ENCODE measurements at regions not wholly inside any gene's neighbourhood (a gene's known extent, or its start where the extent isn't known, plus 50 kb on each side); places are given as distances from the start of the nearest gene placed in this dataset.

- DNase-seq, result no peak
Measured at GRCh38 chr20:17856837-17857605, 111.6 kb downstream of the SNX5 start.

DNA sequence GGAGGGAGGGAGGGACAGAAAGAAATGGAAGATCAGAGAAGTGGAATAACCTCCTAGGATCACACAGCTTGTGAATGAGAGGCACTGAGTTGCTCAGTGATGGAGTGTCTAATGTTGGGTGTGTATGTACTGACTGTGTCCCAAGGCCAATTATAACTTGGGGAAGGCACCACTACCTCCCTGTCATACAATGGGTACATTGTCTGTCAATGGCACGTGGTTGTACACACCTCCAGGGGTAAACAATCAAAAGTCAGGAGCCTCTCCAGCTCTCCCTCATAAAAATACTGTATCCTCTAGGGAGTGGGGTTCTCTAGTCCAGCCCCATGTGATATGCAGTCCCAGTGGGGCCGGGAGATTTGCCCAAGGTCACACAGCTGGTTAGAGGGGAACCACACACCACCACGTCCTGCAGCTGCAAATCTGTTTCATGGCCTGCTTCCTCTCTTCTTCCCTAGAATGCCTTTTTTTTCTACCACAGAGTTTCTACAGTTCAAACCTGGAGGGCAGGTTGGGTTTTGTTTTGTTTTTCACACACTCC, 112.5 kb downstream of the SNX5 start:
- no peak for DNase-seq

DNA sequence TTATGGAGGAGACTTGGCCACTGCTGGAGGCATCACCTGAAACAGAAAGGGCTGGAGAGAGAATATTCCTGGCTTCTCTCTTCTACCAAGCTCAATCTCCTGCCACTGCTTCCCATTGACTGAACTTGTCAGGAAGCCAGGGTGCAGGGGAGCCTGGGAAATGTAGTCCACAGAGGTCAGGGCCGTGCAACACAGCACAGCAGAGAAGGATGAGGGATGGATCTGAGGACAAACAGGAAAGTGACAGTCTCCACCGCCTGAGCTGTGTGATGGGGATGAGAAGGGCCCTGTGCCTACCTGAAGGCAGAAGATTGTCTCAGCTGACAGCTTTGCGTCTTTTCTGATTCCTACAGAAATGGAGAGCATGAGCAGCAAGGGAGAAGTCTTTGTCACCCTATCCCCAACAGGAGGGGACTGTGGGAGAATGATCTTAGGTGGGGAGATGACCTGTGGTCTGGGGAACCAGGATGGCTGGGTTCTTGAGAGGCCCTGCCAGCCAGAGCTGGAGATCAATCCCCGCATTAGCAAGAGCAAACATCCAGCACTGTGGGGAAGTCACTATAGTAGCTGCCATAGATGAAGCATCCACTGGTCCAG, 114.2 kb downstream of the SNX5 start:
- no peak for DNase-seq

DNA sequence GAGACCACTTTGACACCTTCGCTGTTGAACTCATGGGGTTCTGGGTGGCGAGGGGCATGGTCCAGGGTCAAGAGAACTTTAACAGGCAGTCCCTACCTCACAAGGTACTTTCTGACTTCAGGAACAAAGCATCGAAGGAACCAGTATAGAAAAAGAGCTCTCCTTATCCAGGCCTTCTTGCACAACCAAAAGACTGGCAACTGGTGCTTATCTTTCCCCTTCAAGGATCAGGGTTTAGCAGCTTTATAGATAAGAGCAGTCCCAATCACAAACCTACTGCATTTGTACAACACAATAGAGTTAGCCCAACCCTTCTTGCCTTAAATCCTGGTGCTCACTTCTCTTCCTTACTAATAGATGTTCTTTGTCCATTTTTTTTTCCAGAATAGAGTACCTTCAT, 116.3 kb downstream of the SNX5 start:
- DNase-seq, result no peak

- DNase-seq, result peak; percentile 39
Measured at GRCh38 chr20:17850684-17851026, 117.9 kb downstream of the SNX5 start.

GRCh38 chr20:17849901-17850683, 118.5 kb downstream of the SNX5 start:
- peak; percentile 45 for DNase-seq

DNA sequence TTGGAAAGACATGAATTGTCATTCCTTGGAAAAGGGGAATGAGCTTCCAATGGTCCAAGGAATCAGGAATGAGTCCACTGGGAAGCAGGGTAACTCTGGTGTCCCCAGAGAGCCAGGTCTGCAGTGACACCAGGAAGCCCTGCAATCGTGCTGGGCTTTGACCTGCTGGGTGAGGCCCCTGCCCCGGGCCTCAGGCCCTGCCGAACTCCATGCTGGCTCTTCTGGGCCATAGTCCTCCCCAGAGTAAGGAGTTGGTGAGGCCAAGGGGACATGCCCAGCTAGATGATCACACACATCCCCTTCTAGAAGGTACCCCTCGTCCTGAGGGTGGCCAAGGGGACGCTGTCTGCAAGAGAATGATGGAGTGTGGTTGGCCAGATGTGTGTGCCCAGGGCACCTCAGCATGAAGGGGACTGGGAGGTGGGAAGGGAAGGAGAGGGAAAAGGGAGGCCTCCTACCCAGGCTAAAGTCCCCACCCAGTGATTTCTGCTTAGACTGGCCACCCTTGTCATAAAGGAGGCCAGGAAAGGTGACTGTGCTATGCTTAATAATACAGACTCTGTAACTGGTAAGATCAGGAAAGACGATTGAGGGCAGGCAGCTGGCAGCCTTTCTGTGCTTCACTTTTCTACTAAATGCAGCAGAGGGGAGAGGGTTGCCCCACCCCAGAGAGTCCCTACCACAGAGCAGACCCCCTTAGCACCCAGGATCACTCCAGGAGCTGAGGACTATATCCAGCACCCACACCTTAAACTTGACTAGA, 119.3 kb downstream of the SNX5 start:
- no peak for DNase-seq

DNA sequence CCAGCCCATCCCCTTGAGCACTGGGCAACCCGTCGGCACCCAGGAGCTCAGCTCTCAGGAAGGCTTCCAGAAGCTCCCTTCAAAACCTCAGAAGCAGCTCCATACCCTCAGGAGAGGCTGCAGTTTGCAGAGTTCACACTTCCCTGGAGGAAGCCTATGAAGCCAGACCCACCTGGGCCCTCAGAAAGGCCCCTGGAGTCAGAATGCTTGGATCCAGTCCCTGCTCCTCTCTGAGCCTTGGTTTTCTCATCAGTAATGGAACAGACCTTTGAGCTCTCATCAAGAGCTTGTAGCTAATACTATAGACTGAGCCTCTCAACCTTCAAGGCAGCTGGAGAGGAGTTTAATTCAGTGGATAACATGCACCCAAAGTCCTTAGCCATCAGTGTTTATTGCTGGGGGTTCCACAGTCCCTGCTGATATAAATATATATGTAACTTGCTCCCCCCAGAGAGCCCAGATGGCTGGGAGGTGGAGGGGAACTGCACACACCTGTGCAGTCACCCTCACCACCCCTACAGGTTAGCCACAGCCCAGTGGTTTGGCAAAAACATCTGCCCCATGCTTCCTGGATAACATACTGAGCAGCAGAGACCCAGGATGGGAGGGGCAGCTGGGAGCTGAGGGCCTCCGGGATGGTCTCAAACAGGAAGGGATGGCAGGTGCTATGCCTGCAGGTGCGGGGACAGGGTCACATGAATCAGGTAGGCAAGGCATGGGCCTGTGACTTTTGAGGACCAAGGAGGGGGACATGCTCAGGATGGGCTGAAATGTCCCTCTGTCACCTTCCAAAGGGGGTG, 120.1 kb downstream of the SNX5 start:
- DNase-seq, result no peak

DNA sequence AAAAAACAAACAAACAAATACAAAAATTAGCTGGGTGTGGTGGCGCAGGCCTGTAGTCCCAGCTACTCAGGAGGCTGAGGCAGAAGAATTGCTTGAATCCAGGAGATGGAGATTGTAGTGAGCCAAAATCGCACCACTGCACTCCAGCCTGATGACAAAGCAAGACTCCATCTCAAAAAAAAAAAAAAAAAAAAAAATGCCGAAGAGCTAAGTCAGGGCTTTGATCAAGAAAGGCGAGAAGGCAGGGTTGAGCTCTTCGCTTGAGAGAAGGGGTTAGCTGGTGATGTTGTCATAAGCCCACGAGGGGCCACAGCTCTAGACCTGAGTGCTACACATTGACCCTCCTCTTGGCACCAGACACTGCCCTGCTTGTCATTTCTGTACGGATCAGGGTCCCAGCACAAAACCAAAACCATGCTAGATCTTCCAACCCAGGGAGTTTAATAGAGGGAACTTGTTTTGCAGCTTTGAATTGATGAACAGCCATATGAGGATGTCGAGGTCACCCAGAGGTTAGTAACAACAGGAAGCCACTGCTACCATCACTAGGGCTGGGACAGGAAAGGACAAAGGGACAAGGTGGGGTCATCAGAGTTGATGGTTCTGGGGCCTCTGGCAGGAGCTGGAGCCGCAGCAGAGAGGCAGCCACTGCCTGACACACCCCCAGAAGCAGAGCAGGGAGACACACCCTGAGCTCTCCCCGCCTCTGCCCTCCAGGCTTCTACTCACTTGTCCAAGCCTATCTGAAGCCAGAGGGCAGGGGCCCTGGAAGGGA, 122.7 kb downstream of the SNX5 start:
- no peak for DNase-seq

GRCh38 chr20:17844549-17845298, 123.9 kb downstream of the SNX5 start:
- DNase-seq, result no peak

DNA sequence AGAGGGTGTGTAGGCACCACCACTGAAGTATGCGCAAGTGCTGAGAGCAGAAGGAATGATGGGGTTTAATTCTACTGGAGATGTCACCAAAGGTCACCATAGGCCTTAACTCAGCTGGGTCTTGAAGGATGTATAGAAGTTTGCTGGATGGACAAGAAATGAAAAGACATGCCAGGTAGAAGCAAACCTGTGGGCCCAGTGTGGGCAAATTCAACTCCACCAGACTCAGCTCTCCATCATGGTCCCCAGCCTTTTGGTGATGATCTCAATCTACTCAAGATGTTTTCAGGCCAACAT, 124.5 kb downstream of the SNX5 start:
- DNase-seq, result no peak

DNA sequence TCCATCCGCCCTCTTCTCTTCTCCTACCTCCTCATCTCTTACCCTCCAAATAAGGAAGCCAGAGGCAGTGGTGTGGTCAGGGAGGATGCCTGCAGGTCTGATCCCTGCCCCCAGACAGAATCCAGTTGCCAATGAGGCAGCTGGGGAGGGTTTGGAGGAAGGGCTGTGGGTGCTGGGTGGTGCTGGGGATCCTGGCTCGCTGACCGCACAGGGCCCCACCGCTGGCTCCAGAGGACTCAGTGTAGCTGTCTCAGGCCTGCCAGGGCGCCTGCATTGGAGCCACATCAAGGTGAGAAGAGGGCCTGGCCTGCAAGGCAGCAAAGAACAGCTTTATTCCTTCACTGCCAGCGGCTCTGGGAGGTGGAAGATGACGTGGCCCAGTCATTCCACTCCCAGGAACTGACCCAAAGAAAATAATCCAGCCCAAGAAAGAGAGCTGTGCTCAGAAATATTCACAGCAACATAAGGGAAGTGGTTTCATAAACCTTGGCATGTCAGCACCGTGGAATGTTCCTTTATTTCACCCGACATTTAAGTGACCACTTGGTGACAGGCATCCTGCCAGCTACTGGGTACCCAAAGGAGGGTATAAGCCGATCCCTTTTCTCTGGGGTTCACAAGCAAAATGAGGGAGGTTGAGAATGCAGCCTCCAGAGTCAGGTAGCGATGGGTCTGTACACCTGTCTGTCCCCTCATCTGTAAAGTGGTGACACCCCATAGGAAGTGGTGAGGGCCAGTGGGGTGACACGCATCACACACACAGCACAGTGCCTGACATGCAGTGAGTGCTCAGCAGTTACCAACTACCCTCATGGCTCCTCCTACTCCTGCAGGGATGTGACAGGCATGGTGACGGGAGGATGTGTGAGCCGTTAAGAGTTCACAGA, 125.1 kb downstream of the SNX5 start:
- DNase-seq, result no peak

DNA sequence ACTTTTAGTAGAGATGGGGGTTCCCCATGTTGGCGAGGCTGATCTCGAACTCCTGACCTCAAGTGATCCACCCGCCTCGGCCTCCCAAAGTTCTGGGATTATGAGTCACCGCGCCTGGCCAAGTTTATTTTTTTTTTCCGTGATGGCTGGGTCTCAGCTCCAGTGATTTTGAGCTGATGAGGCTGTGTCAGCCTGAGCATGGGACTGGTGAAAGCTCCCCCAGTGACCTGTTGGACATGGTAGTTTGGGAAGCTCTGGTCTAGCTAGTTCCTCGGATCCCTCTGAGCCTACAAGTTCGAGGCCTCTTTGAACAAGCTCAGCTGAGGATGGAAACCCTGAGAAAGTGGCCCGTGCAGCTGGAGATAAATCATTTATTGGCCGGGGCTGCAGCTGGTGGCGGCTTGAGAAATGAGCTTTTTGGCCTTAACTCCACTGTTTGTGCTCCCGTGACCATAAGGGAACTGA, 126.8 kb downstream of the SNX5 start:
- no peak for DNase-seq

GRCh38 chr20:17840423-17840822, 128.2 kb downstream of the SNX5 start:
- DNase-seq, result no peak

- DNase-seq, result no peak
Measured at GRCh38 chr20:17838921-17839320, 129.7 kb downstream of the SNX5 start.

GRCh38 chr20:17837179-17837578, 131.4 kb downstream of the SNX5 start:
- DNase-seq, result no peak

DNA sequence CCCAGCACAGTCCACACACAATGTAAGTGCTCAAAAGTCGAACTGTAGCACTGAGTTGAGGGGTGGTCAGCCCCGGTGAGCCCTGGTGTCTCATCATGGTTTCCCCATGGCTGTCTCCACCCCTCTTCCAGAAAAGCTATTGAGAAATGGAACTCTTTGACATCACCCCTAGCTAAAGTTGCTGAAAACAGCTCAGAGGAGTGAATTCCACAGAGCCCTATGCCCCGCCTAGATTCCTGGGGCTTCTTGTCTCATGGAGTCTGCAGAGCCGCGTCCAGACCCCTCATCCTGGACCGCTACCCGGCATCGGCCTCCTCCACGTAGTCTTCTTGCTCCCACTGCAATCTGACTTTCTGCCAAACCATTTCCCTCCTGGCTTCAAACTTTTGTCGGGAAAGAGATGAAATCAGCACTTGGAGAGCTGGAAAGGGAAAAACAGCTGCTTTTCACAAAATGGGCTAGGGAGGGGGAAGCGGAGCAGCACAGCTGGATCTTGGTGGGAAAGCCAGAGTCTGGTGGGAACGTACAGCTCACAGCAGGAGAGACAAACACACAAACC, 132.2 kb downstream of the SNX5 start:
- DNase-seq, result no peak

- DNase-seq, result no peak
Measured at GRCh38 chr20:17835934-17836300, 132.7 kb downstream of the SNX5 start.

DNA sequence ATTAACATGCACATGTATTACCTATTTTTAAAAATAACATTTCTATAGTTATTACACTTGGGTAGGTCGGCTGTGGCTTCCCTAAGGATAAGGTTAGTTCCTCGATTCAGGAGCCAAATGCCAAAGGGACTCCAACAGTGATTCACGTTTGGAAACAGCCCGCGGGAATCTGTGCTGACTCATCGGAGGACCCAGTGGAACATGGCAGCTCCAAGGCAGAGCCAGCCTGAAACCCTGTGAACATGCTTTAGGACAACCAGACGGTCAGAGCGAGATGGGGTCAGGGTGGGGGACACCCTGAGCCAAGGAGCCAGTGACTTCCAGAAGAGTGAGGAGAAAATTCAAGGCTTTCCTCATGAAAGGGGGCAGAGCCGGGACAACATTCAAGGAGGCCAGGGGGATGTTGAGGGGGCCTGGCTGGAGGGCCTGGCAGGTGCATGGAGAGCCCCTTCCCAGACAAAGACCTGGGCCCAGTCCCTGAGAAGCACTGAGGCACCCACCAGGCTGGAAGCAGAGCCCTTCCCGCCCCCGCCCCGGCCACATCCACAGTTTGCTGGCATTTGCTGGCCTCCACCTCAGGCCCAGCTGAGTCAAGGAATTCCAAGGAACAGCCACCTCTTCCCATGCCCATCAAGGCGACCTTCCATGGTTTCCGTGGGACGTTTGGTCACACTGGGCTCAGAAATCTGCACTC, 133.2 kb downstream of the SNX5 start:
- no peak for DNase-seq
